ENCODE measurements at regions not wholly inside any gene's neighbourhood (a gene's known extent, or its start where the extent isn't known, plus 50 kb on each side); places are given as distances from the start of the nearest gene placed in this dataset.
"Not testable (repeated sequence)": the region's sequence is repeated elsewhere in the genome, so short reads cannot be mapped to it uniquely, and the experiment has no call there.

DNA sequence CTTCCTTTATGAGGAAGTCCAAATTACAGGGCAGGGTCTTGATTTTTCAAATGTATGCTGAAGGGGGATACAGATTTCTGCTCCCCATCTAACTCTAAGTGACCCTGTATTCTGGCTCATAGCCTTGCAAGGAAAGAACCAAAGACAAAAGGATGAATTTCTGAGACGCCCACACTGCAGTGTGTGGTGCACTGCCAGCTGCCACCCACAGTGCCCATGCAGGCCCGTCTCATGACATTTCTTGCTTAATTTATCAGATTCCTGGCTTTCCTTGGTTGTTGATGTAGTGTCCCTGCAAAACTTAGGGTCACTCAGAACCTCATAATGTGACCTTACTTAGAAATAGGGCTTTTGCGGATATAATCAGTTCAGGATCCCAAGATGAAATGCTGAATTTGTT, 68.0 kb downstream of the CBLN4 start:
- ATAC-seq (no peak), DNase-seq (no peak)
- Mint-ChIP-seq H3K27me3 (ENCODE audit: low read depth) (no peaks in the 10 kb centered on the region), H3K4me1 (ENCODE audit: low read depth) (no peaks in the 10 kb centered on the region), H3K27ac (no peak overlapping the region), H3K36me3 (ENCODE audit: low read depth) (no peaks in the 10 kb centered on the region), H3K4me3 (no peak overlapping the region), H3K9me3 (ENCODE audit: insufficient read depth) (peaks cover 9% of the 10 kb centered on the region)
- ChIA-PET POLR2A (no interaction called here), CTCF (no interaction called here)

DNA sequence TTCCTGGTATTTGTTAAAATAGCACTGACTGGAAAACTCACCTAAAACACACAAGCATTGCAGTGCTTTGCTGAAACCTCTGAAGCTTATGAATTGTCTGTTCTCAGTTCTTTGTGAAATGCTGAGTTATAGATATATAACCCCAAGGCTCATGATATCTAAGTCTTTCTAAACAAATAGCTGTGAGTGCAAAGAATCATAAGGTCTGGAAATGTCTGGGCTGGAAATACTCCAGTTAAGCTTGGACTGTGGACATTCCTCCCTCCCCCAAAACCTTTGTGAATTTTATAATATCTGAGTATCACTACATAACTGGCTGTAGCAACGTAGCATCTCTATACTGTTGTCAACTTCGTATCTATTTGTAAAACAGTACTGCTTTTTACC, 69.1 kb downstream of the CBLN4 start:
- Mint-ChIP-seq H3K27me3 (ENCODE audit: low read depth) (no peaks in the 10 kb centered on the region), H3K36me3 (ENCODE audit: low read depth) (no peaks in the 10 kb centered on the region), H3K4me3 (no peak overlapping the region), H3K27ac (no peak overlapping the region), H3K9me3 (ENCODE audit: insufficient read depth) (peaks cover 3% of the 10 kb centered on the region), H3K4me1 (ENCODE audit: low read depth) (no peaks in the 10 kb centered on the region)
- ChIA-PET CTCF (no interaction called here), POLR2A (no interaction called here)
- DNase-seq (no peak), ATAC-seq (no peak)

DNA sequence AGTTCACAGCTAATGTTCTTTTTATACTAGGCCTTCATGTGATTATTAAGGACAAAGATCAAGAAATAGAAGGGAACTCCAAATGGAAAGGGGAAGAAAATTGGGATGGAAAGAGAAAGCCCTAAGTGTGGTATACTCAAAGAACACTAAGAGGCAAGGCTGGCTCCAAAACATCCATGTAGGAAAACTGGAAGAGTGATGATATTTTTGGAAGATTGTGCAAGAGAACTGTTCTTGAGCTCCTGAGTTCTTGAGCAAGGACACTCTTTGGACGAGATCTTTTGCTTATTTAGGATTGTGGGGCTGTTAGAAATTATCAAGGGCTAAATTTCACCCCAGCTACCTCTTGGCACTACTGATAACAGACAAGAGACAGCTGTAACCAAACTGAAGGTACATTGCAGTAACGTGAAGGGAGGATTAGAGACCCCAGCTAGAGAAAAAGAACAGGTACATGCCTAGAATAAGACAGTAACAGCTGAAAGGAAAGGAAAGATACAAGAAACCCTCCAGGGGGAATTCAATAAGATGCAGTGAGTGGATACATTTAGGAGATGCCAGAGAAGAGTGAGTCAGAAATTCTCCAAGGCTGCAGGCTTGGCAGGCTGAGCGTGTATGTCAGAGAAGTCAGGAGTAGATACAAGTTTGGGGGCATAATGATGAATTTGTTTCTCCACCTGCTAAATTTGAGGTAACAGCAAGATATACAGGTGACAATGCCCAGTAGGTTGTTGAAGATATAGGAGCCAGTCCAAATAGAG, 69.7 kb downstream of the CBLN4 start:
- no peak overlapping the region for H3K4me3 Mint-ChIP-seq
- CTCF ChIA-PET: no interaction called here
- POLR2A ChIA-PET: no interaction called here

DNA sequence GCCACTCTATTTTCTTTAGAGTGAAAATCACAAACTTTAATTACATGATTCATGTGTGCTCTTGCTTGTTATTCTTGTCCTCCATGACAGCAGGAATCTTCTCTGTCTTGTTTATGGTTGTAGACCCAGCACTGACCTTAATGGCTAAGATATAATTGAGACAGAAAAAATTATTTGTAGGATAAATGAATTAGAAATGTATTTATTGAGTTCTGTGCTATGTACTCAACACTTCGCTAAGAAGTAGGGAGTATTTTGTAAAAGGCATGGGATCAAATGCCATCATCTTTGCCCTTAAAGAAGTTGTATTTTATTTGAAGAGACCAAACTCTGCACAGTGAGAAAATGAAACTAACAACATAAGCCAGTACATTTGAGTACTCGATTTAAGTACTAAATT, 71.2 kb downstream of the CBLN4 start:
- H3K4me3 Mint-ChIP-seq: no peak overlapping the region
- H3K36me3 Mint-ChIP-seq (ENCODE audit: low read depth): no peaks in the 10 kb centered on the region
- no peaks in the 10 kb centered on the region for H3K27me3 Mint-ChIP-seq (ENCODE audit: low read depth)
- ATAC-seq (no peak), DNase-seq (no peak)
- H3K9me3 Mint-ChIP-seq (ENCODE audit: insufficient read depth): no peaks in the 10 kb centered on the region
- no peak overlapping the region for H3K27ac Mint-ChIP-seq
- ChIA-PET CTCF (no interaction called here), POLR2A (no interaction called here)
- no peaks in the 10 kb centered on the region for H3K4me1 Mint-ChIP-seq (ENCODE audit: low read depth)

More for the DNA sequence above, 69.7 kb downstream of the CBLN4 start:
- ATAC-seq (no peak), DNase-seq (no peak)
- H3K9me3 Mint-ChIP-seq (ENCODE audit: insufficient read depth): no peaks in the 10 kb centered on the region
- H3K27ac Mint-ChIP-seq: no peak overlapping the region
- H3K36me3 Mint-ChIP-seq (ENCODE audit: low read depth): no peaks in the 10 kb centered on the region
- no peaks in the 10 kb centered on the region for H3K27me3 Mint-ChIP-seq (ENCODE audit: low read depth)
- no peaks in the 10 kb centered on the region for H3K4me1 Mint-ChIP-seq (ENCODE audit: low read depth)

DNA sequence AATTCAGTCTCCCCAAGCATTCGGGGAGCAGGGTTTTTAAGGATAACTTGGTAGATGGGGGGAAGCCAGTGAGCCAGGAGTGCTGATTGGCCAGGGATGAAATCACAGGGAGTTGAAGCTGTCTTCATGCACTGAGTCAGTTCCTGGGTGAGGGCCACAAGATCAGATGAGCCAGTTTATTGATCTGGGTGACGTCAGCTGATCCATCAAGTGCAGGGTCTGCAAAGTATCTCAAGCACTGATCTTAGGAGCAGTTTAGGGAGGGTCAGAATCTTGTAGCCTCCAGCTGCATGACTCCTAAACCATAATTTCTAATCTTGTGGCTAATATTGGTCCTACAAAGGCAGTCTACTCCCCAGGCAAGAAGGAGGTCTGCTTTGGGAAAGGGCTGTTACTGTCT, 74.4 kb downstream of the CBLN4 start:
- H3K27ac Mint-ChIP-seq; H3K4me3 Mint-ChIP-seq; ATAC-seq; H3K36me3 Mint-ChIP-seq (ENCODE audit: low read depth); POLR2A ChIA-PET; H3K9me3 Mint-ChIP-seq (ENCODE audit: insufficient read depth); DNase-seq; H3K4me1 Mint-ChIP-seq (ENCODE audit: low read depth); CTCF ChIA-PET; H3K27me3 Mint-ChIP-seq (ENCODE audit: low read depth): not testable (repeated sequence)

DNA sequence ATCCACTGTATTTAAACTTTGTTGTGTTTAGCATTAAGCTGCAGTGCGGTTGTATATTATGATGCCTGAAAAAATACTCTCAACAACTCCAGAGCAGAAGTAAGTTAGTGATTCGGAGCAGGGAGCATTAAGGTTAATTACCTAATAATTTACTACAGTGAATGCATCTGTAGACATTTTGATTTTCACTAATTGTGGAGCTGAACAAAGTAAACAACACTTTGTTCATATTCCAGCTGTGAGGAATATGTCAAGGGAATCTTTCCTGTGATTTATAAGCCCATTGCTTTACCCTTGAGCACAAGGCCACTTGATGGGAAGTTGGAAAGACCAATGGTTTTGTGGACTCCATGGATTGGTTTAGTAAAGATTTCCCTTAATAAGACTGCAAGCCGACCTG, 77.1 kb downstream of the CBLN4 start:
- Mint-ChIP-seq H3K9me3 (ENCODE audit: insufficient read depth) (peaks cover 6% of the 10 kb centered on the region), H3K4me1 (ENCODE audit: low read depth) (no peaks in the 10 kb centered on the region), H3K27ac (no peak overlapping the region), H3K36me3 (ENCODE audit: low read depth) (no peaks in the 10 kb centered on the region), H3K27me3 (ENCODE audit: low read depth) (no peaks in the 10 kb centered on the region), H3K4me3 (no peak overlapping the region)
- POLR2A ChIA-PET: no interaction called here
- CTCF ChIA-PET: no interaction called here
- ATAC-seq (no peak), DNase-seq (no peak)

DNA sequence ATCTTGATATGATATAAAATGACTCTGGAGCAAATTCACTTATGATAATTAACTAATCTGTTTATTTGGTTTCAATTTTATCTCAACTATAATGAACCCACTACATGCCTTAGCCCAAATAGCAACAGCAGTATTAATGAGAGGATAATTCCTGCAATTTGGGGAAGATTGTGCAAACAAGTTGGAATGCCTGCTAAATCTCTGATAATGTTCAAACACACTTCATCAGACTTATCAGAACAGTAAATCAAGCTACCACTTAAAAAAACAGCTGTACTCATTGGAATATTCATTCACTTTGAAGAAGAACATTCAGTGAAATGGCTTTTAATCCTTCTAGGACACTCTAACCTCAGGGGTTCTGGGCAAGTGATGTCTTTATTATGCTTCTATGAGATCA, 85.4 kb downstream of the CBLN4 start:
- Mint-ChIP-seq H3K27ac (no peak overlapping the region), H3K9me3 (ENCODE audit: insufficient read depth) (peaks cover 10% of the 10 kb centered on the region), H3K36me3 (ENCODE audit: low read depth) (no peaks in the 10 kb centered on the region), H3K4me3 (no peak overlapping the region), H3K27me3 (ENCODE audit: low read depth) (no peaks in the 10 kb centered on the region), H3K4me1 (ENCODE audit: low read depth) (no peaks in the 10 kb centered on the region)
- no peak for ATAC-seq
- ChIA-PET POLR2A (no interaction called here), CTCF (no interaction called here)
- DNase-seq: no peak

DNA sequence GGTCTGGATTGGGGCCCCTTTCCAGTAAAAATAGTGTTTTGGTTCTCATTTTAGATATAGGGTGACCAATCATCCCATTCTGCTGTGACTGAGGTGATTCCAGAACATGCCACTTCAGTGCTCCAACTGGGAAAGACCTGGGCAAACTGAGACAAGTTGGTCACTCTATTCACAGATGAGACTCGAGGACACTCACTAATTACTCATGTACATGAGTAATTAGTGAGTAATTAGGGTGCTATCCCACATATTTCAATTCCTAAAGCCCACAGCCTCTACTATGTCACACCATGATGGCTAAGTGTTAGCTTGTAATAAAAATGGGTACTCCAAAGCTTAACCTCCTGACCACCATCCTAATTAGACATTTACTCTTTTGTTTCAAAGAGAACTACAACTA, 86.0 kb downstream of the CBLN4 start:
- ATAC-seq: no peak
- Mint-ChIP-seq H3K4me1 (ENCODE audit: low read depth) (no peaks in the 10 kb centered on the region), H3K27ac (no peak overlapping the region), H3K36me3 (ENCODE audit: low read depth) (no peaks in the 10 kb centered on the region), H3K9me3 (ENCODE audit: insufficient read depth) (peaks cover 10% of the 10 kb centered on the region), H3K27me3 (ENCODE audit: low read depth) (no peaks in the 10 kb centered on the region), H3K4me3 (no peak overlapping the region)
- DNase-seq: no peak
- ChIA-PET CTCF (no interaction called here), POLR2A (no interaction called here)

DNA sequence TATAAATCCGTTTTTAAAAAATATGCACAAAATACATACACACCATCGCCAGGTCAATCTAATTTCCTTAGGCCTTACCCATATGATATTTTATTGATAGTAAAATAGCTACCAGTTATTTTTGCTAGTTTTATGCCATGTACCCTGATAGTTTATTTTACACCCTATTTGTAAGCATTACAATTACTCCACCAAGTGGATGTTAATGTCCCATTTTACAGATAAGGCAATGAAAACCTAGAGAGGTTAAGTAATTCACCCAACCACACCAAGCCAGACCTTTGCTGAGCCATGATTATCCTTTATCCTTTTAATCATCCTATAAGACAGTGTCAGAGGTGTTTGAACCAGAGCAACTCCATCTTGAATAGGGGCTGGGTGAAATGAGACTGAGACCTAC, 86.8 kb downstream of the CBLN4 start:
- DNase-seq (no peak), ATAC-seq (no peak)
- Mint-ChIP-seq H3K4me1 (ENCODE audit: low read depth) (no peaks in the 10 kb centered on the region), H3K27me3 (ENCODE audit: low read depth) (no peaks in the 10 kb centered on the region), H3K9me3 (ENCODE audit: insufficient read depth) (peaks cover 10% of the 10 kb centered on the region), H3K4me3 (no peak overlapping the region), H3K27ac (no peak overlapping the region), H3K36me3 (ENCODE audit: low read depth) (no peaks in the 10 kb centered on the region)
- ChIA-PET POLR2A (no interaction called here), CTCF (no interaction called here)

DNA sequence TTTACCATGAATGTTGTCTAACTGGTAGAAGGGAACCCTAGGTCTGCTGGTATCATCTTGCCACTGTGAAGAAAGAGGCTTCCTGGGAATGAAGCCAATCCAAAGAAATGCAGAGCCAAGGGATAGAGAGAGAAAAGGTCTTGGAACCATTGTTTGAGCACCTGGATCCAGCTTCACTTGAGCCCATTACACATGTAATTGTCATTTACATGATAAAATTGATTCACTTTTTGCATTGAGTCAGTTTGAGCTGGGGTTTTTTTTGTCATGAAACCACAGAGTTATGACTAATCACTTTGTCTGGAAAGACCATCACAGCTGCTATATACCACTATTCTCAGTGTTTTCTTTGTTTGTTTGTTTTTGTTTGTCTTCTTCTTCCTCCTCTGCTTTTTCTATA, 112.3 kb downstream of the CBLN4 start:
- H3K27me3 Mint-ChIP-seq (ENCODE audit: low read depth): no peaks in the 10 kb centered on the region
- H3K27ac Mint-ChIP-seq: no peak overlapping the region
- no peaks in the 10 kb centered on the region for H3K9me3 Mint-ChIP-seq (ENCODE audit: insufficient read depth)
- ChIA-PET CTCF (no interaction called here), POLR2A (no interaction called here)
- DNase-seq (no peak), ATAC-seq (no peak)
- no peaks in the 10 kb centered on the region for H3K36me3 Mint-ChIP-seq (ENCODE audit: low read depth)
- no peak overlapping the region for H3K4me3 Mint-ChIP-seq
- H3K4me1 Mint-ChIP-seq (ENCODE audit: low read depth): no peaks in the 10 kb centered on the region

DNA sequence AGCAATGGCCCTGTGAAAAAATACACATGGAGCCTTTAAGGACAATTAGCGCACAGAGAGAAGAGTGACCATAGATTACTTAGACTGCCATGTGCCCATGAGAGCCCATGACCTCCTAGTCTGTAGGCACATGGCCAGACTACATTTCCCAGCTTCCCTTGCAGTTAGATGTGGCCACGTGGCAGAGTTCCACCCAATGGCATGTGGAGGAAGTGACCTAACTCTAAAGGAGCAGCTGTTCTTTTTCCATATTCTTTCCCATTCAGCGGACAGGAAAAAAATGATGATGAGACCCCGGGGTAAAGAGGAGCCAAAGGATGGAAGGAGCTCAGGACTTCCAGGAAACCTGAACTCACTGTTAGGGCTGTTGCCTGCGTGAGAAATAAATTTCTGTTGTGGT, 116.6 kb downstream of the CBLN4 start:
- ChIA-PET CTCF (no interaction called here), POLR2A (no interaction called here)
- no peaks in the 10 kb centered on the region for H3K36me3 Mint-ChIP-seq (ENCODE audit: low read depth)
- no peaks in the 10 kb centered on the region for H3K27me3 Mint-ChIP-seq (ENCODE audit: low read depth)
- DNase-seq: no peak
- ATAC-seq: no peak
- H3K4me1 Mint-ChIP-seq (ENCODE audit: low read depth): no peaks in the 10 kb centered on the region
- H3K4me3 Mint-ChIP-seq: no peak overlapping the region
- no peak overlapping the region for H3K27ac Mint-ChIP-seq
- H3K9me3 Mint-ChIP-seq (ENCODE audit: insufficient read depth): no peaks in the 10 kb centered on the region

DNA sequence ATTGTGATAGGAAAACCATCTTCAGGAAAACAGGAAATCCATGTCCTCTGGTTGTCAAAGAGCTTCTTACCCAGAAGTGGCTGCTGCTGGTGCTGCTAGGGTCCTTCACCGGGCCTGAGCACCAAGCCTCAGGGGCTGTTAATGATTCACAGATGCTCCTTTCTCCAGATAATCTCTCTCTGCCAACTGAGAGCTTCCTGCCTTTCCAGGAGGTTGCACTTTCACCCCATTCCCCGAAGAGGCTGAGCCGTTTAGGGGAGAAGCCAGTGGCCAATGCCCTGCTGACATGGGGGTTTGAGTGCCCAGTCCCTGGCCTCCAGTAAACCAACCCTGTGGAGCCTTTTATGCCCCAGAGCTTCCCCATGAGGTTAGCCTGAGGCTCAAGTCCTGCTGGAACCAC, 122.4 kb downstream of the CBLN4 start:
- POLR2A ChIA-PET: no interaction called here
- Mint-ChIP-seq H3K27ac (no peak overlapping the region), H3K4me1 (ENCODE audit: low read depth) (no peaks in the 10 kb centered on the region), H3K36me3 (ENCODE audit: low read depth) (no peaks in the 10 kb centered on the region), H3K9me3 (ENCODE audit: insufficient read depth) (peaks cover 5% of the 10 kb centered on the region), H3K4me3 (no peak overlapping the region), H3K27me3 (ENCODE audit: low read depth) (no peaks in the 10 kb centered on the region)
- ATAC-seq (no peak), DNase-seq (no peak)
- CTCF ChIA-PET: no interaction called here

DNA sequence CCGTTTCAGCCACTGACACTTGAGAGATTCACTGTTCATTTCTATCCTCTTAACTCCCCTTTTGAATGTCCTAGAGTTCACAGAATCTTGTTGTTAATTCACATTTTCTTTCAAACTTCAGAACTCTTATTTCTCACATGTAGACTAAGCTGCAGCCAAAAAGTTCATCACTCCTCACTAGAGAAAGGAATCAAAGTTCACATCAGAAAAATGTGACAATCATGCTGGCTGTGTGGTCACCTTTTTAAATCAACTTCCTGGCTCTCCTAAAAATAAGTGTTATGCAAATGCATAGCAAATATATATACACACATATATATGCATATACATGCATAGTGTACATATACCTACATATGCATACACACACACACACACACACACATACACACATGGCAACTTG, 123.0 kb downstream of the CBLN4 start:
- Mint-ChIP-seq H3K27ac (no peak overlapping the region), H3K9me3 (ENCODE audit: insufficient read depth) (peaks cover 5% of the 10 kb centered on the region), H3K4me1 (ENCODE audit: low read depth) (no peaks in the 10 kb centered on the region), H3K4me3 (no peak overlapping the region), H3K27me3 (ENCODE audit: low read depth) (no peaks in the 10 kb centered on the region), H3K36me3 (ENCODE audit: low read depth) (no peaks in the 10 kb centered on the region)
- ATAC-seq: no peak
- ChIA-PET POLR2A (no interaction called here), CTCF (no interaction called here)
- no peak for DNase-seq

All from activated CD8-positive, alpha-beta T cell treated with anti-CD3 and anti-CD28 coated beads, Interleukin-2, amount 10 ng/mL, durations not matched to agents 7 days and 5 days (primary cell).